NCI-H1105 treated with DMSO at 0.1 percent for 48 hours (cell line): ENCODE measurements at regions not wholly inside any gene's neighbourhood (a gene's known extent, or its start where the extent isn't known, plus 50 kb on each side); places are given as distances from the start of the nearest gene placed in this dataset.

ENCODE experiments used
- DNase-seq: peaks from one replicate; lab custom pipeline; 2025; lab: John Stamatoyannopoulos, UW

- no peak for DNase-seq
Observed at GRCh38 chr2:120866071-120866470, 130.4 kb downstream of the GLI2 start.

GRCh38 chr2:120866483-120867140 is 130.9 kb downstream of the GLI2 start:
- DNase-seq = no peak

GRCh38 chr2:120867290-120868241 is 131.9 kb downstream of the GLI2 start:
- DNase-seq = no peak

GRCh38 chr2:120868366-120868765 is 132.7 kb downstream of the GLI2 start:
- DNase-seq = no peak

- DNase-seq = no peak
Observed at GRCh38 chr2:120869036-120869729, 133.5 kb downstream of the GLI2 start.

GRCh38 chr2:120869730-120870466 is 134.2 kb downstream of the GLI2 start:
- no peak for DNase-seq

- no peak for DNase-seq
Observed at GRCh38 chr2:120870467-120870788, 134.8 kb downstream of the GLI2 start.

- DNase-seq = no peak
Observed at GRCh38 chr2:120871016-120871635, 135.5 kb downstream of the GLI2 start.

GRCh38 chr2:120871881-120872620 is 136.4 kb downstream of the GLI2 start:
- no peak for DNase-seq

GRCh38 chr2:120873958-120874887 is 138.6 kb downstream of the GLI2 start:
- no peak for DNase-seq

GRCh38 chr2:120874888-120875275 is 139.2 kb downstream of the GLI2 start:
- DNase-seq = no peak

GRCh38 chr2:120875431-120875830 is 139.8 kb downstream of the GLI2 start:
- no peak for DNase-seq

- no peak for DNase-seq
Observed at GRCh38 chr2:120876526-120877280, 141.0 kb downstream of the GLI2 start.

- no peak for DNase-seq
Observed at GRCh38 chr2:120877409-120877808, 141.7 kb downstream of the GLI2 start.

GRCh38 chr2:120878970-120879369 is 143.3 kb downstream of the GLI2 start:
- no peak for DNase-seq

GRCh38 chr2:120879431-120880295 is 144.0 kb downstream of the GLI2 start:
- DNase-seq = peak; percentile 2

GRCh38 chr2:120880381-120880780 is 144.7 kb downstream of the GLI2 start:
- no peak for DNase-seq
